Stomach (tissue), 8 donors: ENCODE measurements at regions not wholly inside any gene's neighbourhood (a gene's known extent, or its start where the extent isn't known, plus 50 kb on each side); places are given as distances from the start of the nearest gene placed in this dataset.

ENCODE experiments used
- DNase-seq, 2 donors: peaks; one replicate each; pipeline versions ENCODE4 v3.0.0 to v3.0.0-alpha.2; 2013 to 2019
- H3K27ac ChIP-seq, 5 donors: fragments of 200-600 bp in 4 of 5; sonication (generic) in 4 of 5; one replicate each; pipeline ENCODE4 v1.5.1; 2013 to 2019; ENCODE audit warnings: mild to moderate bottlenecking in 1 of 5, moderate library complexity in 1 of 5
- H3K27me3 ChIP-seq, 3 donors: fragments of 200-600 bp; sonication (generic); one replicate each; pipeline ENCODE4 v1.5.1; 2017 to 2019; ENCODE audit warnings: mixed run types in 1 of 3
- H3K36me3 ChIP-seq, 4 donors: fragments of 200-600 bp; sonication (generic); 1 replicate in 3 of 4; 2 replicates in 1 of 4; pipeline ENCODE4 v1.5.1; 2016 to 2019
- H3K4me1 ChIP-seq, 4 donors: fragments of 200-600 bp; sonication (generic); one replicate each; pipeline ENCODE4 v1.5.1; 2016 to 2019
- H3K4me3 ChIP-seq, 4 donors: fragments of 200-600 bp; sonication (generic) in 3 of 4; one replicate each; pipeline ENCODE4 v1.5.1; 2016 to 2019; ENCODE audit warnings: mild to moderate bottlenecking in 1 of 4
- H3K9me3 ChIP-seq, 4 donors: fragments of 200-600 bp; sonication (generic); one replicate each; pipeline ENCODE4 v1.5.1; 2016 to 2019
- CTCF ChIP-seq, 7 experiments: fragments of 450-650 bp in 4 of 7; fragments of 200-600 bp in 3 of 7; sonication (generic) in 3 of 7; IDR thresholded peaks; one replicate each; pipeline ENCODE4 v1.5.1; 2016 to 2019; ENCODE audit warnings: antibody characterized with exemption in 7 of 7, control low read depth in 2 of 7, mild to moderate bottlenecking in 1 of 7
- EP300 ChIP-seq: sonication (generic); formaldehyde crosslinking; IDR thresholded peaks from one replicate; pipeline ENCODE4 v1.6.1; 2017; ENCODE audit warnings: antibody characterized with exemption
- POLR2A ChIP-seq, 4 donors: fragments of 450-650 bp; IDR thresholded peaks; one replicate each; pipeline ENCODE4 v1.6.1; 2016; ENCODE audit warnings: antibody characterized with exemption in 4 of 4, control low read depth in 2 of 4, mild to moderate bottlenecking in 1 of 4, moderate library complexity in 1 of 4
- POLR2AphosphoS5 ChIP-seq, 3 donors: sonication (generic); formaldehyde crosslinking; IDR thresholded peaks; one replicate each; pipeline ENCODE4 v1.6.1; 2016; ENCODE audit warnings: antibody characterized with exemption in 3 of 3
- WGBS, 5 donors: extraction: QIAGEN DNeasy Blood & Tissue Kit in 3 of 5; methylation state at CpG; one replicate each; pipeline versions ENCODE4 v1.1.5 to v1.1.7; 2013 to 2018; 5-methylcytosine and 5-hydroxymethylcytosine counted together
- intact Hi-C: fragments of 100-400 bp; cut with DNase I; formaldehyde crosslinking; loops from one replicate; pipeline ENCODE4 v1.15.1; 2023; ENCODE audit warnings: low total_unique reads
- donor health status: healthy with polysubstance abuse.
- donor health status: Bipolar disorder and iron deficiency.
- donor health status: healthy.

GRCh38 chr17:13919818-13920217, 149.5 kb upstream of the COX10 start:
- TF ChIP-seq CTCF (IDR thresholded peaks at IDR 0.05) (no peak), POLR2AphosphoS5 (IDR thresholded peaks at IDR 0.05) (no peak), POLR2A (IDR thresholded peaks at IDR 0.05) (no peak), EP300 (no peak)
- intact Hi-C loops = no loop called here

DNA sequence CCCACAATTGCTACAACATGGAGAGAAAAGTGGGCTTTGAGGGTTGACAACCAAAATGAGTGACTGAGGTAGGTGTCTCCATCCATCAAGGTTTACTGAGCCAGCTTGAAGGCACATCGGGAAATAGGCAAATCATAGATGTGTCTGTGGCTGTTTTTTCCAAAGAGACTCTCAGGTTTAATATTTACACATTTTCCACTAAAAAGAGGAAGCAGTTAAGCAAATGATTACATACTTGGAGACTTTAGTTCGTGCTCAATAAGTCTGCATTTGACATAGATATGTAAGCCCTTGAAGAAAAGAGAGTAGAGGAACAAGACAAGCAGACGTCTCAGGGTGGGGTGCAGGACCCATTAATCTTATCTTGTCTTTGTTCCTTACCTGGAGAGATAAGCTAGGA, 148.9 kb upstream of the COX10 start:
- intact Hi-C loops = no loop called here
- no peaks in the 10 kb centered on the region for H3K4me1 ChIP-seq
- WGBS, 5 donors = 17 to 27% (median 26%) methylated on average over 3 of the region's 3 CpGs
- H3K4me3 ChIP-seq = no peak overlapping the region
- H3K27ac ChIP-seq = no peak overlapping the region
- DNase-seq = no peak
- no peaks in the 10 kb centered on the region for H3K27me3 ChIP-seq
- H3K36me3 ChIP-seq = no peaks in the 10 kb centered on the region
- no peak for TF ChIP-seq EP300
- TF ChIP-seq CTCF (IDR thresholded peaks at IDR 0.05) = no peak
- TF ChIP-seq POLR2A (IDR thresholded peaks at IDR 0.05) = no peak
- no peak for TF ChIP-seq POLR2AphosphoS5 (IDR thresholded peaks at IDR 0.05)
- no peaks in the 10 kb centered on the region for H3K9me3 ChIP-seq

More at GRCh38 chr17:13919818-13920217, 149.5 kb upstream of the COX10 start:
- Histone ChIP-seq H3K9me3 (no peaks in the 10 kb centered on the region), H3K27ac (no peak overlapping the region), H3K4me1 (no peaks in the 10 kb centered on the region), H3K36me3 (no peaks in the 10 kb centered on the region), H3K4me3 (no peak overlapping the region), H3K27me3 (no peaks in the 10 kb centered on the region)
- DNase-seq = no peak
- WGBS, 5 donors = 73 to 80% (median 78%) methylated on average over 6 of the region's 6 CpGs

DNA sequence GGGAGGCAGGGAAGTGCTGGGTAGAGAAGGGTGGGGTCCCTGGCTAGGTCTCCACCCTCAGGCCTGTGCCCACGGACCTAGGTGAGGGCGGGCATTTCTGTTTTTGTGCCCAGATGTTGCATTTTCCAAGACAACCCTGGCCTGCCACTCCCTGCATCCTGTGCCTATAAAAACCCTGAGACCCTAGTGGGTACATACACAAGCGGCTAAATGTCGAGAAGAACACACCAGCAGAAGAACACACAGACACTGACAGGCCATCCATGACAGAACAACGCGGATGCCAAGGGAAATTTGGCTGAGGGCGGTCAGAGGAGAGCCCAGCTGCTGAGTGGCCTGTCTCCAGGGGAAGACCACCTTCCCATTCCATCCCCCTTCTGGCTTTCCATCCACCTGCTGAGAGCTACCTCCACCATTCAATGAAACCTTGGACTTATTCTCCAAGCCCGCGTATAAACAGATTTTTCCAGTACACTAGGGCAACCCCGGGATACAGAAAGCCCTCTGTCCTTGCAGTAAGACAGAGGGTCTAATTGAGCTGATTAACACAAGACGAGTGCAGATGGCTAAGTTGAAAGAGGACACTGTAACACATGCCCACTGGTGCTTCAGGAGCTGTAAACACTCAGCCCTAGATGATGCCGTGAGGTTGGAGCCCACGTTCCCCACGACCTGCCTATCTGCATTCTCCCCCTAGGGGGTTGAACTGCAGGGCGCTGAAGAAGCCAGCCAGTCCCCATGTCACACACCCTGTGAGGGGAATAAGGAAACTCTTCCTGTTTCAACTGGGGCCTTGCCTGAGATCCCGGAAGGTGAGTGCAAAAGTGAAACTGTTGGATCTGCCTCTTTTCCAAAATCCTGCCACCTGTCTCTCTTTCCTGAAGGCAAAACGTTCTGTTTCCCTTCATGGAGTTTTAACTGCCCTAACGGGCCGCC, 147.2 kb upstream of the COX10 start:
- no peak for DNase-seq
- no peak overlapping the region for H3K4me3 ChIP-seq
- WGBS, 5 donors = 71 to 85% (median 82%) methylated on average over 19 of the region's 19 CpGs
- no peaks in the 10 kb centered on the region for H3K36me3 ChIP-seq
- H3K27me3 ChIP-seq = no peaks in the 10 kb centered on the region
- H3K27ac ChIP-seq = no peak overlapping the region
- TF ChIP-seq CTCF (IDR thresholded peaks at IDR 0.05) (no peak), POLR2AphosphoS5 (IDR thresholded peaks at IDR 0.05) (no peak), EP300 (no peak), POLR2A (IDR thresholded peaks at IDR 0.05) (no peak)
- intact Hi-C loops = no loop called here
- H3K9me3 ChIP-seq = no peaks in the 10 kb centered on the region
- H3K4me1 ChIP-seq = no peaks in the 10 kb centered on the region

DNA sequence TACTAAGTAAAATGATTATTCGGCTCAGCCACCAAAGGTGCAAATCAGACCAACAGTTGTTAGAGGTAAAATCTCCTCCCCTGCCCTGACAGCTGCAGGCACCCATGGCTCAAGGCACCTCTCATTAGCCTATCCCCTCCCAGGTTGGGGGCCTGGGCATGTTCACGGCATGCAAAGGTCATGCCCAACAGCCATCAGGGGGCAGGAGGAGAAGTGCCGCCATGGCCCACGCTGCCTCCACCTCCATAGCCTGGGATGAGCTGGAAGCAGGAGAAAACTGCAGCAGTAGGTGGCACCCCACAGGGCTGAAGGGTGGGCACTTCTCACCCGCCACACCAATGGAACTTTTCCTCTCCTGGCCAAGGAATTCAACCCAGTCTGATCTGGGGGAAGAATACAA, 146.4 kb upstream of the COX10 start:
- 84 to 95% (median 91%) methylated on average over 5 of the region's 5 CpGs for WGBS, 5 donors
- DNase-seq = no peak
- no peaks in the 10 kb centered on the region for H3K4me1 ChIP-seq
- intact Hi-C loops = no loop called here
- H3K27ac ChIP-seq = no peak overlapping the region
- H3K27me3 ChIP-seq = no peaks in the 10 kb centered on the region
- TF ChIP-seq EP300 (no peak), CTCF (IDR thresholded peaks at IDR 0.05) (no peak)
- no peak overlapping the region for H3K4me3 ChIP-seq
- H3K36me3 ChIP-seq = no peaks in the 10 kb centered on the region
- H3K9me3 ChIP-seq = no peaks in the 10 kb centered on the region
